ENCODE measurements at regions not wholly inside any gene's neighbourhood (a gene's known extent, or its start where the extent isn't known, plus 50 kb on each side); places are given as distances from the start of the nearest gene placed in this dataset.

- no peak overlapping the region for H2AFZ ChIP-seq (ENCODE audit: insufficient read depth, low read depth, low read length, poor library complexity, severe bottlenecking)
- no peaks in the 10 kb centered on the region for H4K20me1 ChIP-seq (ENCODE audit: insufficient read depth, low read length)
- Mint-ChIP-seq H3K9me3 (peaks cover 7 to 25% (median 14%) of the 10 kb centered on the region in 7 donors), H3K27me3 (ENCODE audit: low read depth in 3 of 3) (no peaks in the 10 kb centered on the region), H3K36me3 (peaks cover 8% of the 10 kb centered on the region in 2 donors), H3K27ac (no peak overlapping the region), H3K4me1 (no peaks in the 10 kb centered on the region), H3K4me3 (no peak overlapping the region)
- H3K9me3 ChIP-seq (replicated peaks in 1 of 2; ENCODE audit: control insufficient read depth in 1 of 2, insufficient read depth in 1 of 2, low read length in 2 of 2) = peaks cover 12 to 22% of the 10 kb centered on the region in 2 donors
- no peaks in the 10 kb centered on the region for H3K79me2 ChIP-seq (ENCODE audit: insufficient read depth, low read length)
- H3K4me1 ChIP-seq (ENCODE audit: control insufficient read depth in 1 of 2, insufficient read depth in 2 of 2, low read length in 2 of 2) = no peaks in the 10 kb centered on the region
- intact Hi-C loops (cut with micrococcal nuclease) = no loop called here
- TF ChIP-seq CTCF (IDR thresholded peaks at IDR 0.05) = no peak
- H3K4me3 ChIP-seq (replicated peaks in 1 of 3; ENCODE audit: low read depth in 2 of 3, low read length in 3 of 3) = no peak overlapping the region
- 99% methylated on average over 5 of the region's 5 CpGs for whole genome bisulfite sequencing (ENCODE audit: insufficient coverage)
- H3K9ac ChIP-seq (ENCODE audit: insufficient read depth, low read length, poor library complexity, severe bottlenecking) = no peak overlapping the region
- H3K27ac ChIP-seq (ENCODE audit: low read depth in 1 of 2, low read length in 2 of 2) = no peak overlapping the region
- H3K4me2 ChIP-seq (replicated peaks; ENCODE audit: extremely low read depth, low read length, poor library complexity, severe bottlenecking) = no peak overlapping the region
- H3K36me3 ChIP-seq (replicated peaks in 1 of 2; ENCODE audit: control insufficient read depth in 1 of 2, insufficient read depth in 2 of 2, low read length in 2 of 2) = peaks cover 0 to 10% of the 10 kb centered on the region in 2 donors
- H3K27me3 ChIP-seq (ENCODE audit: control insufficient read depth in 2 of 2, insufficient read depth in 2 of 2, low read length in 2 of 2) = no peaks in the 10 kb centered on the region
- no peak for DNase-seq
These were observed 257.7 kb upstream of the PMFBP1 start for GRCh38 chr16:72429671-72430081.

GRCh38 chr16:72428681-72429376, 256.9 kb upstream of the PMFBP1 start:
- H3K4me3 ChIP-seq (replicated peaks in 1 of 3; ENCODE audit: low read depth in 2 of 3, low read length in 3 of 3) = no peak overlapping the region
- peak overlapping the region in 1 of 7 donors; percentile 55 for H3K27ac Mint-ChIP-seq
- no peaks in the 10 kb centered on the region for H3K27me3 ChIP-seq (ENCODE audit: control insufficient read depth in 2 of 2, insufficient read depth in 2 of 2, low read length in 2 of 2)
- H3K79me2 ChIP-seq (ENCODE audit: insufficient read depth, low read length) = no peaks in the 10 kb centered on the region
- H3K9ac ChIP-seq (ENCODE audit: insufficient read depth, low read length, poor library complexity, severe bottlenecking) = no peak overlapping the region
- no peaks in the 10 kb centered on the region for H3K4me1 ChIP-seq (ENCODE audit: control insufficient read depth in 1 of 2, insufficient read depth in 2 of 2, low read length in 2 of 2)
- peaks cover 2 to 19% of the 10 kb centered on the region in 2 donors for H3K36me3 ChIP-seq (replicated peaks in 1 of 2; ENCODE audit: control insufficient read depth in 1 of 2, insufficient read depth in 2 of 2, low read length in 2 of 2)
- no peak overlapping the region for H3K4me3 Mint-ChIP-seq
- H3K4me1 Mint-ChIP-seq = no peaks in the 10 kb centered on the region
- H3K27me3 Mint-ChIP-seq (ENCODE audit: low read depth in 3 of 3) = no peaks in the 10 kb centered on the region
- intact Hi-C loops (cut with micrococcal nuclease) = no loop called here
- no CpG with 5 or more reads among the region's 9 CpGs for WGBS (ENCODE audit: insufficient coverage)
- H3K27ac ChIP-seq (ENCODE audit: low read depth in 1 of 2, low read length in 2 of 2) = no peak overlapping the region
- no peak overlapping the region for H2AFZ ChIP-seq (ENCODE audit: insufficient read depth, low read depth, low read length, poor library complexity, severe bottlenecking)
- H4K20me1 ChIP-seq (ENCODE audit: insufficient read depth, low read length) = no peaks in the 10 kb centered on the region
- no peak for DNase-seq
- TF ChIP-seq CTCF (IDR thresholded peaks at IDR 0.05) = no peak
- peaks cover 4 to 20% (median 7%) of the 10 kb centered on the region in 7 donors for H3K9me3 Mint-ChIP-seq
- H3K4me2 ChIP-seq (replicated peaks; ENCODE audit: extremely low read depth, low read length, poor library complexity, severe bottlenecking) = no peak overlapping the region
- H3K9me3 ChIP-seq (replicated peaks in 1 of 2; ENCODE audit: control insufficient read depth in 1 of 2, insufficient read depth in 1 of 2, low read length in 2 of 2) = peaks cover 12 to 16% of the 10 kb centered on the region in 2 donors
- H3K36me3 Mint-ChIP-seq = peaks cover 10 to 12% of the 10 kb centered on the region in 2 donors
